SK-N-SH treated with all-trans-retinoic acid at 6 μM for 48 hours (cell line): ENCODE measurements at regions not wholly inside any gene's neighbourhood (a gene's known extent, or its start where the extent isn't known, plus 50 kb on each side); places are given as distances from the start of the nearest gene placed in this dataset.
"Not testable (repeated sequence)": the region's sequence is repeated elsewhere in the genome, so short reads cannot be mapped to it uniquely, and the experiment has no call there.

Experiments
- ATAC-seq: fragments of 200-7000 bp; cut with Tn5 transposase; 3 replicates; pipeline ENCODE4 v1.9.1; 2020; ENCODE audit warnings: mild to moderate bottlenecking, moderate library complexity
- ARNTL ChIP-seq: fragments of 450-650 bp; formaldehyde crosslinking; IDR thresholded peaks from 2 replicates; pipeline ENCODE4 v1.5.0; 2020; ENCODE audit warnings: low read depth, mild to moderate bottlenecking, moderate library complexity, borderline replicate concordance
- BACH2 ChIP-seq: fragments of 250-450 bp; sonication (Bioruptor Pico); IDR thresholded peaks from 2 replicates; pipeline ENCODE4 v1.9.0; 2021; ENCODE audit warnings: mild to moderate bottlenecking, borderline replicate concordance
- CREB5 ChIP-seq: fragments of 250-450 bp; sonication (Bioruptor Pico); IDR thresholded peaks from 2 replicates; pipeline ENCODE4 v1.5.1; 2020; ENCODE audit warnings: low read depth, mild to moderate bottlenecking, moderate library complexity
- CSDC2 ChIP-seq: fragments of 250-450 bp; sonication (Bioruptor Pico); IDR thresholded peaks from 2 replicates; pipeline ENCODE4 v1.5.0; 2020; ENCODE audit warnings: mild to moderate bottlenecking, moderate library complexity
- CSRNP3 ChIP-seq: fragments of 250-450 bp; sonication (Bioruptor Pico); IDR thresholded peaks from 2 replicates; pipeline ENCODE4 v1.5.1; 2021; ENCODE audit warnings: mild to moderate bottlenecking, moderate library complexity
- ESRRG ChIP-seq: fragments of 250-450 bp; sonication (Bioruptor Pico); IDR thresholded peaks from 2 replicates; pipeline ENCODE4 v1.6.1; 2021; ENCODE audit warnings: mild to moderate bottlenecking
- GLIS3 ChIP-seq: fragments of 250-450 bp; sonication (Bioruptor Pico); IDR thresholded peaks from 2 replicates; pipeline ENCODE4 v1.5.0; 2020; ENCODE audit warnings: mild to moderate bottlenecking, moderate library complexity
- ISL1 ChIP-seq: fragments of 250-450 bp; sonication (Bioruptor Pico); IDR thresholded peaks from 2 replicates; pipeline ENCODE4 v2.1.2; 2022; ENCODE audit warnings: mild to moderate bottlenecking, moderate library complexity
- OSR1 ChIP-seq: fragments of 250-450 bp; sonication (Bioruptor Pico); IDR thresholded peaks from 2 replicates; pipeline ENCODE4 v1.8.0; 2022; ENCODE audit warnings: moderate library complexity, mild to moderate bottlenecking, inconsistent platforms
- PPARA ChIP-seq: fragments of 250-450 bp; sonication (Bioruptor Pico); IDR thresholded peaks from 2 replicates; pipeline ENCODE4 v1.5.0; 2020; ENCODE audit warnings: mild to moderate bottlenecking, borderline replicate concordance
- RARB ChIP-seq: fragments of 250-450 bp; sonication (Bioruptor Pico); IDR thresholded peaks from 2 replicates; pipeline ENCODE4 v1.8.0; 2021; ENCODE audit warnings: mild to moderate bottlenecking, moderate library complexity
- SNAI2 ChIP-seq: fragments of 250-450 bp; sonication (Bioruptor Pico); IDR thresholded peaks from 2 replicates; pipeline ENCODE4 v1.5.0; 2020; ENCODE audit warnings: mild to moderate bottlenecking, moderate library complexity
- TCF4 ChIP-seq: fragments of 250-450 bp; sonication (Bioruptor Pico); IDR thresholded peaks from 2 replicates; pipeline ENCODE4 v1.8.0; 2021; ENCODE audit warnings: mild to moderate bottlenecking, moderate library complexity, borderline replicate concordance
- TSHZ2 ChIP-seq: fragments of 250-450 bp; sonication (Bioruptor Pico); IDR thresholded peaks from 2 replicates; pipeline ENCODE4 v1.5.0; 2020; ENCODE audit warnings: mild to moderate bottlenecking, moderate library complexity
- ZC3H10 ChIP-seq: fragments of 250-450 bp; sonication (Bioruptor Pico); IDR thresholded peaks from 2 replicates; pipeline ENCODE4 v1.5.1; 2021; ENCODE audit warnings: mild to moderate bottlenecking, moderate library complexity
- ZFP3 ChIP-seq: fragments of 250-450 bp; sonication (Bioruptor Pico); IDR thresholded peaks from 2 replicates; pipeline ENCODE4 v1.5.0; 2020; ENCODE audit warnings: mild to moderate bottlenecking, moderate library complexity
- ZFP30 ChIP-seq: fragments of 450-650 bp; formaldehyde crosslinking; IDR thresholded peaks from 2 replicates; pipeline ENCODE4 v1.5.0; 2022; ENCODE audit warnings: mild to moderate bottlenecking, moderate library complexity
- ZNF565 ChIP-seq: fragments of 450-650 bp; formaldehyde crosslinking; conservative IDR thresholded peaks from 2 replicates; pipeline ENCODE4 v1.5.0; 2020; ENCODE audit warnings: low read depth, mild to moderate bottlenecking, moderate library complexity
- ZNF70 ChIP-seq: fragments of 450-650 bp; formaldehyde crosslinking; IDR thresholded peaks from 2 replicates; pipeline ENCODE4 v1.5.0; 2020; ENCODE audit warnings: mild to moderate bottlenecking, moderate library complexity
- ZNF8 ChIP-seq: fragments of 450-650 bp; formaldehyde crosslinking; IDR thresholded peaks from 2 replicates; pipeline ENCODE4 v1.5.0; 2020; ENCODE audit warnings: mild to moderate bottlenecking, moderate library complexity
- TF ChIP-seq, protein P1 (sequence below): fragments of 250-450 bp; sonication (Bioruptor Pico); IDR thresholded peaks from 2 replicates; pipeline ENCODE4 v1.8.0; 2020; ENCODE audit warnings: mild to moderate bottlenecking, moderate library complexity, borderline replicate concordance

DNA sequence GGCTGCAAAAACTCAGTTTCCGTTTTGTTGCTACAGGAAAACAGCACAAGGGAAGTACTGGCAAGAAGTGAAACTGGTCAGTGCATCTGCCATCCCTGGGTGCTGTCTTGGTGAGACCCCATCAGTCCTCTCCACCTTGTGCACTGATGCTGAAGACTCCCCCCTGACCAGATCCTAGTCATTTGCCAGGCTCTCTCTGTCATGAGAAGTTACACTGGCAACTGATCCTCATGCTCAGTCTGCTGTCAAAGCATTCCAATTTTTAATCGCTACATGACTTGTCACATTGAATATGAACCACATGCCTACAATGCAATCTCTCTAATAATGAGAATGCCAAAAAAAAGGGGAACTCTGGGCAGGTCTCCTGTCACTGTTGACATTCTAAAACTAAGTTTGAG lies 296.5 kb downstream of the ZIC1 start (continued):
- TF ChIP-seq, protein P1, sequence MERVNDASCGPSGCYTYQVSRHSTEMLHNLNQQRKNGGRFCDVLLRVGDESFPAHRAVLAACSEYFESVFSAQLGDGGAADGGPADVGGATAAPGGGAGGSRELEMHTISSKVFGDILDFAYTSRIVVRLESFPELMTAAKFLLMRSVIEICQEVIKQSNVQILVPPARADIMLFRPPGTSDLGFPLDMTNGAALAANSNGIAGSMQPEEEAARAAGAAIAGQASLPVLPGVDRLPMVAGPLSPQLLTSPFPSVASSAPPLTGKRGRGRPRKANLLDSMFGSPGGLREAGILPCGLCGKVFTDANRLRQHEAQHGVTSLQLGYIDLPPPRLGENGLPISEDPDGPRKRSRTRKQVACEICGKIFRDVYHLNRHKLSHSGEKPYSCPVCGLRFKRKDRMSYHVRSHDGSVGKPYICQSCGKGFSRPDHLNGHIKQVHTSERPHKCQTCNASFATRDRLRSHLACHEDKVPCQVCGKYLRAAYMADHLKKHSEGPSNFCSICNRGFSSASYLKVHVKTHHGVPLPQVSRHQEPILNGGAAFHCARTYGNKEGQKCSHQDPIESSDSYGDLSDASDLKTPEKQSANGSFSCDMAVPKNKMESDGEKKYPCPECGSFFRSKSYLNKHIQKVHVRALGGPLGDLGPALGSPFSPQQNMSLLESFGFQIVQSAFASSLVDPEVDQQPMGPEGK (CRISPR knock-in tag) = no peak

DNA sequence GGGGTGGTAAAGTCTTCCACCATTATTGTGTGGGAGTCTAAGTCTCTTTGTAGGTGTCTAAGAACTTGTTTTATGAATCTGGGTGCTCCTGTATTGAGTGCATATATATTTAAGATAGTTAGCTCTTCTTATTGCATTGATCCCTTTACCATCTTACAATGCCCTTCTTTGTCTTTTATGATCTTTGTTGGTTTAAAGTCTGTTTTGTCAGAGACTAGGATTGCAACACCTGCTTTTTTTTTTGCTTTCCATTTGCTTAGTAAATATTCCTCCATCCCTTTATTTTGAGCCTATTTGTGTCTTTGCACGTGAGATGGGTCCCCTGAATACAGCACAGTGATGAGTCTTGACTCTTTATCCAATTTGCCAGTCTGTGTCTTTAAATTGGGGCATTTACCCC lies 301.6 kb downstream of the ZIC1 start:
- not testable (repeated sequence) for ATAC-seq

GRCh38 chr3:147712357-147712756 lies 303.2 kb downstream of the ZIC1 start:
- TF ChIP-seq ZNF70 (no peak), SNAI2 (CRISPR knock-in tag) (no peak), TSHZ2 (no peak), ESRRG (CRISPR knock-in tag) (no peak), CSRNP3 (CRISPR knock-in tag) (no peak)
- no peak for ATAC-seq

DNA sequence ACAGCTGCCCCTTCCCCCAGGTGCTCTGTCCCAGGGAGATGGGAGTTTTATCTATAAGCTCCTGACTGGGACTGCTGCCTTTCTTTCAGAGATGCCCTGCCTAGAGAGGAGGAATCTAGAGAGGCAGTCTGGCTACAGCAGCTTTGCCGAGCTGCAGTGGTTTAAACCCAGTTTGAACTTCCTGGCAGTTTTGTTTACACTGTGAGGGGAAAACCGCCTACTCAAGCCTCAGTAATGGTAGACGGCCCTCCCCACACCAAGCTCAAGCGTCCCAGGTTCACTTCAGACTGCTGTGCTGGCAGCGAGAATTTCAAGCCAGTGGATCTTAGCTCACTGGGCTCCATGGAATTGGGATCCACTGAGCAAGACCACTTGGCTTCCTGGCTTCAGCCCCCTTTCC lies 303.6 kb downstream of the ZIC1 start:
- ATAC-seq = not testable (repeated sequence)

- no peak for ATAC-seq
- TF ChIP-seq ZNF70 (no peak), TSHZ2 (no peak), TCF4 (CRISPR knock-in tag) (no peak), ISL1 (CRISPR knock-in tag) (no peak), ZFP30 (CRISPR knock-in tag) (no peak), ARNTL (CRISPR knock-in tag) (no peak), ZNF565 (CRISPR knock-in tag) (no peak), ZNF8 (CRISPR knock-in tag) (no peak), ZC3H10 (CRISPR knock-in tag) (no peak), RARB (no peak), PPARA (CRISPR knock-in tag) (no peak), SNAI2 (CRISPR knock-in tag) (no peak), CSDC2 (CRISPR knock-in tag) (no peak), BACH2 (CRISPR knock-in tag) (no peak), ZFP3 (no peak), OSR1 (CRISPR knock-in tag) (no peak), CSRNP3 (CRISPR knock-in tag) (no peak), CREB5 (CRISPR knock-in tag) (no peak), GLIS3 (CRISPR knock-in tag) (no peak)
Observed at GRCh38 chr3:147713234-147714133, 304.3 kb downstream of the ZIC1 start.
